Activated CD4-positive, alpha-beta T cell treated with anti-CD3 and anti-CD28 coated beads for 36 hours (primary cell): ENCODE measurements at regions not wholly inside any gene's neighbourhood (a gene's known extent, or its start where the extent isn't known, plus 50 kb on each side); places are given as distances from the start of the nearest gene placed in this dataset.

ENCODE experiments used
- ATAC-seq: fragments of 200-7000 bp; cut with Tn5 transposase; one replicate; pipeline ENCODE4 v1.10.0; 2021; ENCODE audit warnings: mild to moderate bottlenecking, moderate library complexity
- CTCF ChIA-PET: fragments of 350-600 bp; sonication (Branson Sonifier 250); formaldehyde crosslinking; loops from one replicate; lab custom pipeline; 2021; ENCODE audit warnings: antibody characterized with exemption; lab: Charles Lee
- POLR2A ChIA-PET: fragments of 350-600 bp; sonication (Branson Sonifier 250); formaldehyde crosslinking; loops from one replicate; lab custom pipeline; 2021; ENCODE audit warnings: antibody characterized with exemption, inconsistent platforms; lab: Charles Lee
- DNase-seq: peaks from one replicate; pipeline ENCODE4 v3.0.0-alpha.2; 2020
- H3K27ac Mint-ChIP-seq: one replicate; pipeline ENCODE4 v1.8.0; 2021; ENCODE audit warnings: mixed read lengths
- H3K27me3 Mint-ChIP-seq: one replicate; pipeline ENCODE4 v1.8.0; 2021; ENCODE audit warnings: mixed read lengths
- H3K36me3 Mint-ChIP-seq: one replicate; pipeline ENCODE4 v1.8.0; 2021; ENCODE audit warnings: low read depth, mixed read lengths
- H3K4me1 Mint-ChIP-seq: one replicate; pipeline ENCODE4 v1.8.0; 2021; ENCODE audit warnings: mixed read lengths
- H3K4me3 Mint-ChIP-seq: one replicate; pipeline ENCODE4 v1.8.0; 2021; ENCODE audit warnings: mild to moderate bottlenecking, moderate library complexity, mixed read lengths
- H3K9me3 Mint-ChIP-seq: one replicate; pipeline ENCODE4 v1.8.0; 2021; ENCODE audit warnings: low read depth, mixed read lengths
- intact Hi-C, 2 experiments: fragments of 100-400 bp; cut with DNase I in 1 of 2; cut with micrococcal nuclease in 1 of 2; formaldehyde crosslinking; loops; one replicate each; pipeline versions ENCODE4 v1.14.2 to v1.15.1; 2022 to 2024; cut with DNase I, micrococcal nuclease

DNA sequence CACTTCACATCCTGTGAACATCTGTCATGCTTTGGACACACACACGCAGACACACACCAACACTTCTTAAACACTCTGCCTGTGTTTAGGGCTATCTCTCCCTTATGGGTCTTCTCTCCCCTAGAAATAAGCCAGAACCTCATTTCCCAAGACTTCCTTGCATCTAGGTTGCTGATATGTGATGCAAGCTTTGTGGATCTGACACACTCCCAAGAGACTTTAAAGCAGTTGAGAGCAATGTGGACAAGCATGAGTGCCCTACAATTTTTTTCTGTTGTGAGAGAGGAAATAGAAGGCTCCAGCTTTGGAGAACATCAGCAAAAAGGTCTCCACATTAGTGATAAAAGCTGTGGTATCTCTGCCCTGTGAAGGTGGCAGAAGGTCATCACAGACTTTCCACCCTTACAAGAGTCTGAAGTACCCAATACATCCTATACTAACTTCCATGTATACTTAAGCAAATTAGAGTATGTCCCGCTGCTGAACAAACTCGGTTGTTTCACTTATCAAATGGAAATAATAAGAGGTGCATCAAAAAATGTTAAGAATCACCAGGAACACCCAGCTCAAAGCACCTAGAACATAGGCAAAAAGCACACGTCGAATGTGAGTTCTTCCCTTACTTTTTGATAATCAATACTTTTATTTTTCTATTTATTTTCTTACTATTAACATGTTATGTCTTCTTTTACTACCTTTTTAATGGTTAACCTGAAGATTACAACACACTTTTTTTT is 267.6 kb downstream of the SETD4 start:
- no peaks in the 10 kb centered on the region for H3K36me3 Mint-ChIP-seq
- intact Hi-C loops = no loop called here
- no peak overlapping the region for H3K27ac Mint-ChIP-seq
- peaks cover 4% of the 10 kb centered on the region for H3K27me3 Mint-ChIP-seq
- no peak overlapping the region for H3K4me3 Mint-ChIP-seq
- ATAC-seq = no peak
- CTCF ChIA-PET = interaction anchor here (0.5 kb wide), 1 partner anchor 175 kb away, joined by 5 read pairs; no protein-coding TSS in a partner anchor
- DNase-seq = no peak
- POLR2A ChIA-PET = no interaction called here
- H3K4me1 Mint-ChIP-seq = no peaks in the 10 kb centered on the region
- H3K9me3 Mint-ChIP-seq = no peaks in the 10 kb centered on the region

DNA sequence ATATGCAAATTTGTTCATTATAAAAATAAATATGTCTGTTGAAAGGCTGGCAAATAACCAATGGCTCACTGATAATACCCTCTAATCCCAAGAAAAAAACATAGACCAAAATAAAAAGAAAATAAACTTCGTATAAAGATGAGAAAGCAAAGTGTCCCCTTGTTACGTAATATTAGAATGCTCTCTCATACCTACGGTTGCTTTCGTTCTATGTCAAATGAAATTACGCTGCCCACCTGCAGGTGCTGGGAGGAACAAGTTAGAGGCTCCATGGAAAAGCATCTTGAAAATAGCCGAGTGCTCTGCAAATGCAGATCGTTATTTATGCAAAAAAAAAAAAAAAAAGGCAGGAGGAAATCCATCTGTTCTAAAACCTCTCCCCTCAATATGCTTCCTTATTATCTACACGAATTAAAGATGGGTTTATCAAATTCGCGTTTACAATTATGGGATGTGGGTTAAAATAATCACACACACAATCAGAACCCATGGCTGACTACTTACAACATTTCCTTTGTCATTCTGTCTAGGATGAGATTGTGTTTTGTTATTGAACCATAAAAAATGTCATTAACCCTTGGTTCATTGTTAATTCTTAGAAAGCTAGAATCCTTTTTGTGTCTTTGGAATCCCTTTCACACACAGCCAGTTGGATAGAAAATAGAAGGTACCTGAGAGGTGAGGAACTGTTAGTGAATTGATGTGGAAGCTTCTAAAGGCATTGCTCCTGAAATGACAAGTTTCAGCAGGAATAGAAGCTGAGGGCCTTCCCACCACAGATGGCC is 268.6 kb downstream of the SETD4 start:
- intact Hi-C loops = no loop called here
- no peaks in the 10 kb centered on the region for H3K4me1 Mint-ChIP-seq
- no peaks in the 10 kb centered on the region for H3K36me3 Mint-ChIP-seq
- H3K27me3 Mint-ChIP-seq = peaks cover 5% of the 10 kb centered on the region
- DNase-seq (no peak), ATAC-seq (no peak)
- ChIA-PET CTCF (interaction anchor here (0.6 kb wide), 1 partner anchor 1069 kb away, joined by 3 read pairs; no protein-coding TSS in a partner anchor), POLR2A (no interaction called here)
- H3K4me3 Mint-ChIP-seq = no peak overlapping the region
- H3K9me3 Mint-ChIP-seq = no peaks in the 10 kb centered on the region
- no peak overlapping the region for H3K27ac Mint-ChIP-seq

DNA sequence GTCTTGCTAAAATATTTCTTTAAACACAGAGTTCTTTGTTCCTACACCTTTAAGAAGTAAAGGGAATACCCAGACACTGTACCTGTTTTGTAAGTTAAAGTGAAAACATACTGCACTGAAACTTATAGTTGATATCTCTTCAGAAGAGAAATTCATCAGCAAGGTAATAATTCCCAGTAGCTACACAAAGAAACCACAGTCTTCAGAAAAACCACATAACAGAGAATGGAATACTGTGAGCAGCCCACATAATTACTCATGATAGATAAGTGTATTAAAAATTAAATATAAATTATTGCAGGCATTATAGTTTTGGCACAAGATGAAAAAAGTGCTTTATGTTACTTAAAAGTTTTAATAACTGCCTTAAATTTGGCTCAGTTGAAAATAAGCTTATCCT is 276.6 kb downstream of the SETD4 start:
- H3K27me3 Mint-ChIP-seq = peaks cover 14% of the 10 kb centered on the region
- H3K4me3 Mint-ChIP-seq = no peak overlapping the region
- peaks cover 5% of the 10 kb centered on the region for H3K4me1 Mint-ChIP-seq
- POLR2A ChIA-PET = no interaction called here
- H3K9me3 Mint-ChIP-seq = no peaks in the 10 kb centered on the region
- CTCF ChIA-PET = interaction anchor here (0.8 kb wide), 1 partner anchor 1073 kb away, joined by 4 read pairs; no protein-coding TSS in a partner anchor
- no peaks in the 10 kb centered on the region for H3K36me3 Mint-ChIP-seq
- no peak overlapping the region for H3K27ac Mint-ChIP-seq
- DNase-seq (no peak), ATAC-seq (no peak)
- intact Hi-C loops = no loop called here

DNA sequence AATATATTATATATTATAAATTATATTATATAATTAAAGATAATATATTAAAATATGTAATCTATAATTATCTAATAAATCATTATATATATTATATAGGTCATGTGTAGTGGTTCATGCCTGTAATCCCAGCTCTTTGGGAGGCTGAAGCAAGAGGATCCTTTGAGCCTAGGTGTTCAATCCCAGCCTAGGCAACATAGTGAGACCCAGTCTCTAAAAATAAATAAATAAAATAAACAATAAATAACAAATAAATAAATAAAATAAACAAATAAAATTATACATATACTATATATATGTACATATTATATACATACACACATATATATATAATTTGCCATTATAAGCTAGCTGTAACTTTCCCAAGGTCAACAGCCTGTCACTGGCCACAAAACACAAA is 277.7 kb downstream of the SETD4 start:
- ChIA-PET POLR2A (no interaction called here), CTCF (interaction anchor here (0.5 to 1.3 kb wide), 3 partner anchors 11 to 504 kb away, joined by 3 to 4 read pairs (median 4); no protein-coding TSS in a partner anchor)
- ATAC-seq (no peak), DNase-seq (no peak)
- Mint-ChIP-seq H3K4me3 (no peak overlapping the region), H3K9me3 (no peaks in the 10 kb centered on the region), H3K4me1 (peaks cover 5% of the 10 kb centered on the region), H3K27ac (no peak overlapping the region), H3K27me3 (peaks cover 17% of the 10 kb centered on the region), H3K36me3 (no peaks in the 10 kb centered on the region)
- intact Hi-C loops = no loop called here

DNA sequence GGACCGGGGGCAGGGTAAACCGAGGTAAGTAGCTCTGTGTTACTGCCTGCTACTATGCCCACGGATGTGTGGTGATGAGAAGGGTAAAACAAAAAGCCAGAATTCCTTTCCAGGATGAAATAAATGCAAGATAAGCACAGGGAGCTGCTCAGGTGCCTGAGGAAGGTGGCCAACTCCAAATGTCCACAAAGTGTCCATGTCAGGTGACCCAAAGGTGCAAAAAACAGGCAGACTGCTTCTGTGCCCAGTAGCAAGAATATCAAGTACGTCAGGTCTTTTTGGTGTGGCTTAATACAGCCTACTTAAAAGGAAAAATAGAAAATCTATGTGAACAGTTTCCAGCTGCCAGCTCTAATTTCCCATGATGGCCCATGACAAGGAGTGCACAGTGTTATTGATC is 279.3 kb downstream of the SETD4 start:
- H3K4me3 Mint-ChIP-seq = no peak overlapping the region
- peaks cover 5% of the 10 kb centered on the region for H3K4me1 Mint-ChIP-seq
- ChIA-PET CTCF (interaction anchor here (0.6 kb wide), 1 partner anchor 965 kb away, joined by 3 read pairs; no protein-coding TSS in a partner anchor), POLR2A (no interaction called here)
- peaks cover 17% of the 10 kb centered on the region for H3K27me3 Mint-ChIP-seq
- intact Hi-C loops = no loop called here
- no peaks in the 10 kb centered on the region for H3K9me3 Mint-ChIP-seq
- no peak overlapping the region for H3K27ac Mint-ChIP-seq
- ATAC-seq = no peak
- H3K36me3 Mint-ChIP-seq = no peaks in the 10 kb centered on the region
- DNase-seq = no peak

DNA sequence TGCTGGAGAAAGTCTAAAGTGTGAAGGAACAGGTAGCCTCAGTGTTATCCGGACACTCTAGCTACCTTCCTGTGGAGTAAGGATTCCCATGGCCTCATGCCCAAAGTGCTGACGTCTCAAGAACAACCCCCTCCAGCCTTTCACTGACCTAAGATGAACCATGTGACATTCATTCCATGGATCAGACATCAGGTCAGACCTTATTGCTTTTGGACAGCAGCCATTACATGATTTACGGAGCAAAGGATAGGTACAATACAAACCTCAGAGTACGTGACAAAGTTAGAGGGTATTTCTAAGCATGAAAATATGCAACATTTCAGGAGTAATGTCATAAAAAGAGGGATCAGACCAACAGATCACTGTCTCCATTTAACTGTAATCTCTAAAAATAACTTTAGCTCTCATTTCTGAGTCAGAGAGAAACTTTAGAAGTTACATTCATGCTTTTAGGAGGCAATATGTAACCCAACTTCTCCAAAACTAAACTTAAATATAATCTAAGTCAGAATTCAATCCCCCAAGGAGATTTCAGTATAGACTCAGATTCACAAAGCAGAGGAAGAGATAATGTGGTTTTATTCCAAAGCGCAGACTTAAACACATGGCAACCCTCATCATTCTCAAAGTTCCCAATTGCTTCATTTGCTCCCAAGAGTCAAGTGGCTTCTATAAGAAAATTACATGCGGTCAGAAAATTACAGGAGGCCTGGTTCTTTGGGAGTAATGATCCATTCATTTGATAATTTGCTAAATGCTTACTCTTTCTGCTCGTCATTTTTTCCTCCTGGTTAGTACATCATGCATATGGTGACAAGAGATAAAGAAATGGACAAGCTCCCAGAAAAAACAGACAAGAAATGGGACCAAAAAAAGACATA is 280.4 kb downstream of the SETD4 start:
- intact Hi-C loops = no loop called here
- peaks cover 5% of the 10 kb centered on the region for H3K4me1 Mint-ChIP-seq
- POLR2A ChIA-PET = no interaction called here
- no peak overlapping the region for H3K27ac Mint-ChIP-seq
- peaks cover 12% of the 10 kb centered on the region for H3K27me3 Mint-ChIP-seq
- H3K4me3 Mint-ChIP-seq = no peak overlapping the region
- ATAC-seq (no peak), DNase-seq (no peak)
- CTCF ChIA-PET = no interaction called here
- no peaks in the 10 kb centered on the region for H3K9me3 Mint-ChIP-seq
- H3K36me3 Mint-ChIP-seq = no peaks in the 10 kb centered on the region

DNA sequence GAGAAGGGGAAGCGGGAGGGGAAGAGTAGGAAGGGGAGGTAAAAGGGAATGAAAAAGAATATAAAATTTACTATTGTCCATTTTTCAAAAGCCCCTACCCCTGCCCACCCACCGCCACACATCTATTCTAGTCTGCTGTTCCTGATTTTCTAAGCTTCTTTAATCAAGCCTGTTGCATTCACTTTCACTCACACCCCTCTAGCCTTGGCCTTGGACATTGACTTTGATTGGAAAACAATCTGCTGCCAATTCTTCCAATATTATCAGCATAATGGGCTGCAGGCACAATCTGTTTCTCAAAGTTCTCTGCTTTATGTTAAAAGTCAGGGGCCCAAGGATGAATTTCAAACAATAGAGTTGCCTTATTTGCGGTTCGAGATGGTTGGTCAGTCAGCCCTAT is 281.2 kb downstream of the SETD4 start:
- DNase-seq (no peak), ATAC-seq (no peak)
- POLR2A ChIA-PET = no interaction called here
- H3K9me3 Mint-ChIP-seq = no peaks in the 10 kb centered on the region
- no peaks in the 10 kb centered on the region for H3K36me3 Mint-ChIP-seq
- intact Hi-C loops = no loop called here
- H3K27me3 Mint-ChIP-seq = peaks cover 12% of the 10 kb centered on the region
- H3K4me1 Mint-ChIP-seq = peaks cover 5% of the 10 kb centered on the region
- H3K4me3 Mint-ChIP-seq = no peak overlapping the region
- CTCF ChIA-PET = no interaction called here
- H3K27ac Mint-ChIP-seq = no peak overlapping the region

DNA sequence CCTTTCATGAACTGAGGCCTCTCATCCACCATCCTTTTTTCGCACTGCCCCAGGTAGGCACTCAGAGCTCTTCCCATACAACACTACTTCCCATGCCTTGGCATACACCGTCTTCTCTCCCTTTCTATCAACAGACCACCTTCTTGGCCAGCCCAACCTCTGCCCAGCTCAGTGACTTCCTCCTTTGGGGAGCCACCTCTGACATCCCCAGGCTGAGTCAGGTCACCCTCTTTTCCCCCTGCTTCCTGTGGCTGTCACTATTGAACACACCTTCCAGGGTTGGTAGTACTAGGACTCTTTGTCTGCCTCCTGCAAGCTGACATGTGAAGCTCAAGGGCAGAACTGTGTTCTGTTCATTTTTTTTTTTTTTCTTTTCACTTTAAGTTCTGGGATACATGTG is 283.2 kb downstream of the SETD4 start:
- no peak for ATAC-seq

DNA sequence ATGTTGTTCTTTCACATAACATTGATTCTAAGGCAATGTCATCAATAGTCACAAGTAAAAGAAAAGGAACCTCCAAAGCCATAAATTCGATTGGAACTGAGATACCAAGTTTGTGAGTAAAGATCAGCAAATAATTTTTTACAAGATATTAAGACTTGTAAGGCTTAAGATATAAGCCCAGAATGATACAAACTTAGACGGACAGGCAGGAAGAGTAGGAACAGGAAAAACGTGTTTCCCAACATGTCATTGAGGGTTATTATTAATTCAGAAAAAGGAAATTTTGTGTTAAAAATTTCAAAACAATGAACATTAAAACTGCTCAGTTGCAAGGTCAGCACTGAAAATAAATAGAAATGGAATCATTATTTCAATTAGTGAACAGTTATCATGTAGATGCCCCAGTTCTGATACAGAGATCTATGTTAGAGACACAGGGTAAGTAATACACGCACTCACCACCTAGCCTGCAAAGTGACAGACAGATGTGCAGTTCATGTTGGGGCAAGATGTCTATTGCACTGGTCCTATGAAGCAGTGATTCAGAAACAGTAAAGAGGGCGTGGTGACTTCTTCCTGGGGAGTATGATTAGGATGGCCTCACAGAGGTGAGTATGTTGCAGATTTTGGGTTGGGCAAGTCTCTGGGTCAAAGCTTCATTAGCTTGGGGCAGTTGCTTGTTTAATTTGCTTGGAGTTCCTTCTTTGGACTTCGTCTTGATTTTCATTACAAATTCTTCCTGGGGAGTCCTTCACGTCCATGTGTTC is 284.4 kb downstream of the SETD4 start:
- H3K36me3 Mint-ChIP-seq = no peaks in the 10 kb centered on the region
- H3K4me1 Mint-ChIP-seq = no peaks in the 10 kb centered on the region
- DNase-seq = no peak
- intact Hi-C loops = no loop called here
- H3K27ac Mint-ChIP-seq = no peak overlapping the region
- CTCF ChIA-PET = no interaction called here
- ATAC-seq = no peak
- no peaks in the 10 kb centered on the region for H3K9me3 Mint-ChIP-seq
- peaks cover 15% of the 10 kb centered on the region for H3K27me3 Mint-ChIP-seq
- no peak overlapping the region for H3K4me3 Mint-ChIP-seq
- POLR2A ChIA-PET = no interaction called here

More for the DNA sequence above, 283.2 kb downstream of the SETD4 start:
- ChIA-PET POLR2A (no interaction called here), CTCF (interaction anchor here (0.6 kb wide), 1 partner anchor 27 kb away, joined by 3 read pairs; no protein-coding TSS in a partner anchor)
- H3K4me1 Mint-ChIP-seq = no peaks in the 10 kb centered on the region
- peaks cover 13% of the 10 kb centered on the region for H3K27me3 Mint-ChIP-seq
- no peak overlapping the region for H3K27ac Mint-ChIP-seq
- DNase-seq = no peak
- no peaks in the 10 kb centered on the region for H3K9me3 Mint-ChIP-seq
- intact Hi-C loops = no loop called here
- no peaks in the 10 kb centered on the region for H3K36me3 Mint-ChIP-seq
- no peak overlapping the region for H3K4me3 Mint-ChIP-seq

DNA sequence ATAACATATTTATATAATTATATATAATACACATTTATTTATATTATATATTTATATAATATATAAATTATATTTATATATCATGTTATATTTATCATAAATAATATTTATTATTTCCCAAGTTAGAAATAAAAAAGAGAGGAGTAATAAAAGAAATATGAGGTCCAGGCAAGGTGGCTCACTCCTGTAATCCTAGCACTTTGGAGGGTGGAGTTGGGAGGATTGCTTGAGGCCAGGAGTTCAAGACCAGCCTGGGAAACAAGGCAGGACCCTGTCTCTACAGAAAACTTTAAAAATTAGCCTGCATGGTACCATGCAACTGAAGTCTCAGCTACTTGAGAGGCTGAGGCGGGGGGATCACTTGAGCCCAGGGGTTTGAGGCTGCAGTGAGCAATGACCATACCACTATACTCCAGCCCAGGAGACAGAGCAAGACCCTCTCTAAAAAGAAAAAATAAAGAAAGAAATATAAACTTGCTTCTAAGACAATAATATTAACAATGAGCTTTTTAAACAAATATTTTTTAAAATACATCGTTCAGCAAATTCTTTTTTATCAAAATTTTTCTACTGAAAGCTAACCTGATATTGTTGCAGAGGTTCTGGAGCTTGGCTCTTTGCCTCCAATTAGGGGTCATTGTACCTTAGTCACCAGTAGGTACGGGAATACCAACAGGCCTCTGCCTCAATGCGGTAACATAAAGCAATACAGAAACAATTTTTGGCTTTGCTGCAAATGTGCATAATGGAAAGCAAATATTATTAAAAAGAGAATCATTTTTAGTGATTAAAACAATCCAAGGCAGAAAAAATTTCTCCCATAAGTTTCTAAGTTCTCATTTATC is 290.0 kb downstream of the SETD4 start:
- CTCF ChIA-PET = interaction anchor here (0.6 kb wide), 1 partner anchor 1106 kb away, joined by 3 read pairs; no protein-coding TSS in a partner anchor
- DNase-seq = no peak
- Mint-ChIP-seq H3K27ac (no peak overlapping the region), H3K36me3 (no peaks in the 10 kb centered on the region), H3K4me1 (no peaks in the 10 kb centered on the region), H3K9me3 (no peaks in the 10 kb centered on the region), H3K4me3 (no peak overlapping the region), H3K27me3 (peaks cover 4% of the 10 kb centered on the region)
- intact Hi-C loops = no loop called here
- POLR2A ChIA-PET = no interaction called here
- no peak for ATAC-seq
